GM12892 (cell line): ENCODE measurements at regions not wholly inside any gene's neighbourhood (a gene's known extent, or its start where the extent isn't known, plus 50 kb on each side); places are given as distances from the start of the nearest gene placed in this dataset.

ENCODE experiments used
- DNase-seq: peaks from one replicate; pipeline ENCODE4 v3.0.0; 2011; ENCODE audit not compliant: insufficient read length
- FAIRE-seq: peaks from 2 replicates; lab custom pipeline; 2011; peaks lifted over from hg19 to GRCh38; lab: Jason Lieb, UNC
- POLR2A ChIP-seq: IDR thresholded peaks from 2 replicates; pipeline ENCODE4 v1.6.1; 2011; ENCODE audit warnings: low read depth, low read length, control low read depth
- POLR2AphosphoS5 ChIP-seq: IDR thresholded peaks from 2 replicates; pipeline ENCODE4 v1.6.1; 2011; ENCODE audit warnings: low read depth, low read length, control low read depth
- TAF1 ChIP-seq: IDR thresholded peaks from 2 replicates; pipeline ENCODE4 v1.6.1; 2011; ENCODE audit warnings: low read depth, mild to moderate bottlenecking, control low read depth, low read length, borderline replicate concordance

DNA sequence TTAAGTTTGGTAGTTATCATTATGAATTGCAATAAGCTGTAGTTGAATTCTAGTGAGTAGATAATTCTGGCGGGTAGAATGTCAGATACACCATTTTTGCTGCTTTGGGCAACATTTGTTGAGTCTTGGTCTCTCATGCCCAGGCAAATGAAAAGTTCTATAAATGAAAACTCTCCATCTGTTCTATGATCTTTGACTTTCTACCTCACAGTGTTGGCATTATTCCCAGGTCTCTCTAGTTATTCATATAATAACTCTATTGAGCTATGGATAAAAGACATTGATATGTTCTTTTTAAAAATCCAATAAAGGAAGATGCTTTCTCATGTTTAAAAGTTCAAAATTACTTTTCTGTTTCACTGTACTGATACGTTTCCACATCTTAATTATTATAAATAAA, 415.3 kb upstream of the SEMA3D start:
- no peak for TF ChIP-seq POLR2AphosphoS5
- TF ChIP-seq TAF1 = no peak
- TF ChIP-seq POLR2A = no peak
- DNase-seq = no peak
- no peak for FAIRE-seq

DNA sequence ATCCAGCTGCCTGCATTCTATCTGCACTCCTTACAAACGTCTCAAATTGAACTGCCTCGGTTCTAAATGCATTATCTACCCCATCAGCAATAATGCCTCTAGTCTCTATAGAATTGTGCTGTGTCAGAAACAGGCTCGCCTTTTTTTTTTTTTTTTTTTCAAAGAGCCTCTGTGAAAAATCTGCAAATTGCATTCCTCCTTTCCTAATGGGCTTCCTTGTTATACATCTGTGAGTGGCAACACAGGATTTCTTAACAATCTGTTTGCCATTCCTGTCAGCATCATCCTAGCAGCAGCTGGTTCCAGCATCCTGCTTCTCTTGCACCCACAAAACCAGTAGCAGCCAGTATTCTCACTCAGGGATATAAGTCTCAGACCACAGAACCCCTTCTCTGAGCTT, 413.5 kb upstream of the SEMA3D start:
- FAIRE-seq = no peak
- TF ChIP-seq POLR2AphosphoS5 (no peak), POLR2A (no peak), TAF1 (no peak)
- no peak for DNase-seq

DNA sequence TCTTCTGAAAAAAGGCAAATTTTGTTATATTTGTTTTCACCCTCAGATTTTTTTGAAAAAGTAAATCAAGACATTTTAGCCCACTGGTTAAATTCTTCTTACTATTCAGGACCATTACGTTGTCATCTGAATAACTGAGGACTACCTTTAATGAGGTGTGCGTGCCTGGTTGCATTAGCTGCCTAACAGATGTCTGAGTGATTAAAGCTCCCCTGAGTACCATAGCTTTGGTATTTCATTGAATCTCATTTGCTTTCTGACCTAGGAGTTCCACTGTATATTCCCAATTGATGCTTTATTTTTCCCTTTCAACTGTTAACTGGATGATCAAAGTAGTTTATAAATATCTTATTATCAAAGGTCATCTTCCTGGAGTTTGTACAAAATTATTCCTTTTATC, 410.0 kb upstream of the SEMA3D start:
- no peak for TF ChIP-seq TAF1
- no peak for TF ChIP-seq POLR2AphosphoS5
- no peak for TF ChIP-seq POLR2A
- DNase-seq (no peak), FAIRE-seq (no peak)

DNA sequence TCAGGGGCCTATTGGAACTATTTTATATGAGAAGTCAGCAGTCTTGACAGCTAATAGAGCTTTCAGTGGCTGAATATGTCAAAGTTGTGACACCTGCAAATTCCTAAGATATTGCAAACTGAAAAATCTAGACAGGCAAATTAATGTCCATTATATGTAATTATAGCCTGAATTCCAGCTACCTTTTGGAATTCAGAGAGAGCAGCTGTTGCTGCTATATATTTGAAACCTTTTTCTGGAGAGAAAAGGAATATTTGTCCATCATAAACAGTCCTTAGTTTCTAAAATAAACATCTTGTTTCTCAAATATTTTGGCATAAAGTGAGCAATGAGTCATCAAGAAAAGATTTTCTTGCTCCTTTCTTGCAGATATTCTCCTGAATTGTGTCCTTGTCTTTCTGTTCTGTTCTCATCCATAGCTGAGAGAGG, 408.9 kb upstream of the SEMA3D start:
- FAIRE-seq = no peak
- DNase-seq = no peak
- TF ChIP-seq POLR2A (no peak), TAF1 (no peak), POLR2AphosphoS5 (no peak)

DNA sequence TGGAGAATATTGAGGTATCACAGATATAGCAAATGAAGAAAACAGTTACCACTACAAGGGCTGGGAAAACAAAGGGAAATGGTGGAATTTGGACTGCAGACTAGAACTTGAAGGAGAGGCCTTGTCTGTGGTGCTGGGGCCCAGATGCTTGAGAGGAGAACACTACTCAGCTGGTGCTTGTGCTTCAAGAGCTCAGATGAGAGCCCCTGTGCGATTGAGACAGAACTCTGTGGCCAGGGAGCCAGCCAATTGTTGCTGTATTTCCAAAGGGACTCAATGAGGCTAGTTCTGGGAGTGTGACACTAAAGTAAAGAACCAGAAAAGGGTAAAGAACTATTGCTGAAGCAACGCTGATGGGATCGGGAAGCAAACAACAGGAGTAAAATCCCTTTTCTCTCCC, 406.5 kb upstream of the SEMA3D start:
- FAIRE-seq (no peak), DNase-seq (no peak)
- TF ChIP-seq POLR2A (no peak), POLR2AphosphoS5 (no peak), TAF1 (no peak)

DNA sequence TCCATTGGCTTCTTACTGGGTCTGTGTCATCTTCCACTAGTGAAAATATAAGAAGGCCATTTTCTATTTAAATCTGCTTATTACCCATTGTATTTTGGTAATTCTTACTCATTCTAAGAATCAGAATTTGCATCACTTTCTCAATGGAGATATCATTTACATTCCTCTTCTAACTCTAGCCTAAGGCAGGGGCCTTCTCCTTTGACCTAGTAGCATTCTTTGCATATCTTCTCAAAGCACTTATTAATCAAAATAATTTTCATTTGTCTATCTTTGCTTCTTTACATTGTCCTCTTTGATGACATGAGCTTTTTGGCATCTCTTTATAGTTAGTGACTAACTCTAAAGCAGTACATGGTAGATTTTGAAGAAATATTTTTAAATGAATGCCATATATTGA, 400.9 kb upstream of the SEMA3D start:
- no peak for DNase-seq
- TF ChIP-seq TAF1 (no peak), POLR2A (no peak), POLR2AphosphoS5 (no peak)
- FAIRE-seq = no peak

DNA sequence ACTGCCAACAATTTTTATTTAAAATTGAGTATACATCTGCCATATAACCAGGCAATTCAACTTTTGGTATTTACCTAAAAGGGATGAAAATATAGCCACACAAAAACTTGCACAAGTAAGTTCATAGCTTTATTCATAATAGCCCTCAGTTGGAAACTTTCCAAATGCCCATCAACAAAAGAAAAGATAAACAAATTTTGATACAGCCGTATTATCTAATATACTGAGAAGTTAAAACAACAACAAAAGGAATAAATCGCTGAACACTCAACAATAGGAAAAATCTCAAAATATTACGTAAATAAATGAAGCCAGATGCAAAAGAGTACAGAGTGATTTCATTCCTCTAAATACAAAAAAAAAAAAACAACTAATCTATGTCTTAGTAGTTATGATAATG, 399.2 kb upstream of the SEMA3D start:
- TF ChIP-seq POLR2A = no peak
- no peak for TF ChIP-seq TAF1
- TF ChIP-seq POLR2AphosphoS5 = no peak
- no peak for FAIRE-seq
- no peak for DNase-seq

DNA sequence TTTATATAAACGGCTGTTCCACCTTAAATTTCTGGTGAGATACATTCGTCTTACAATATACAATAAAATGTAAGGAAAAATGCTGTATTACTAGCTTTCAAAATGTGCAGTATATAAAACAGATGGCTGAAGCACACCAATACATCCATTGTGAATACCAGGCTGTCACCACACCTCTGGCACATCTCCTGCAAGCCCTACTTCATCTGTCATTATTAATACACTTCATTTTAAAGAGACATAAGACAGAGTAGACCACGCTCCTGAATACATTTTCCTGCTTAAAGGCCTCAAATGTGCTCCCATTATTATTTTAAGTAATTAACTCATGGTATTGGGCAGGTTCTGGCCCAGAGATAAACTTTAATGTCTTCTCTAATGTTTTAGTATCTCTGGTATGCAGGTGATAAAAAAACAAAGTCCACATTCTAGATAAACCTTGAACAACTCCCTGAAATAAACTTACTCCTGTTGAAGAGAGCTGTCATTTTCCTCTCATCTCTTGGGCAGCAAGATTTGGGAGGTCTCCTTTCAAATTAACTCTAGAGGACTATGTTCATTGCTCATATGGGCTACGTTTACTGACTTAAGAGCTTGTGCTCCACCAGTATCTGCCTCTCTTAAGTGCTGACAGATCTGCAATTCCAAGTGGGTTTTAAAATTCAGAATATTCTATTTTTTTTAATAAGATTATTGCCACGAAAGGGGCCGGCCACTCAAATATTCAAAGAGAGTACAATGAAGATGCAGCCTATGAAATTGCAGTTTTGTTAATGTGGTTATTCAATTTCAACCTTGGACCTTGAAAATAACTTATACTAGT, 396.5 kb upstream of the SEMA3D start:
- FAIRE-seq (no peak), DNase-seq (no peak)

DNA sequence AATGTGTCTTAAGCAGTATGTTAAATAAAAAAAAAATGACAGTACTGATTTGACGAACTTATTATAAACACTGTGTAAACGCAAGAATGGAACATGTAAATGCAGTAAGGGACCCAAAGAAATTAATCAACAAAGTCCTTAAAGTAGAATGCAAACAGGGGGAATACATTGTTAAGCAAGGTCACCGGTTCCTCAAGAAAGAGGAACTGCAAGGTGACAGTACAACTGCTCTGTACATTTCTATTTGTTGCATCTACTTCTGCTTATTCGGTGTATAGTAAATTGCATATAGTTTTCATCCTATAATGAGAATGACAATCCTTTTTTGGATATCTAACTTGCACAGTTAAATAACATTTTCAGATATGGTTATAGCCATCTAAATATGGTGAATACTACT, 387.0 kb upstream of the SEMA3D start:
- TF ChIP-seq POLR2AphosphoS5 (no peak), POLR2A (no peak), TAF1 (no peak)
- FAIRE-seq (no peak), DNase-seq (no peak)

More for the DNA sequence above, 396.5 kb upstream of the SEMA3D start:
- TF ChIP-seq POLR2A (no peak), POLR2AphosphoS5 (no peak), TAF1 (no peak)

DNA sequence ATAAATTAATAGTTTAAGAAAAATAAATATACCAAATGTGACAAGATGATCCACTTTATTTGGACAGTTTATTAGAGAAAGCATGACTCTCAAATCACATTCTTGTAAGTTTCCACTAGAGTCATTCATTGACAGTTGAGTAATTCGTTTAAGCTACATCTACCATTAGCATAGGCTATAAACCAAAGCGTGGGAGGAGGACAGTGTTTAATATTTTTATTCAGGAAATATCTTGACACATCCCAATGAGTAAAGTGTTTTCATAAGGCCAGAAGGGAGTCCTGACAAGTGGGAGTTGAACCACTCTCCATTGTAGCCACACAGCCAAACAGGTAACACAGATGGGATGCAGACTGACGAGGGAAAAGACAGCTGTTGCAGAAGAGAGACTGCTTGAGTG, 386.5 kb upstream of the SEMA3D start:
- FAIRE-seq (no peak), DNase-seq (no peak)
- TF ChIP-seq POLR2A = no peak
- no peak for TF ChIP-seq TAF1
- TF ChIP-seq POLR2AphosphoS5 = no peak

DNA sequence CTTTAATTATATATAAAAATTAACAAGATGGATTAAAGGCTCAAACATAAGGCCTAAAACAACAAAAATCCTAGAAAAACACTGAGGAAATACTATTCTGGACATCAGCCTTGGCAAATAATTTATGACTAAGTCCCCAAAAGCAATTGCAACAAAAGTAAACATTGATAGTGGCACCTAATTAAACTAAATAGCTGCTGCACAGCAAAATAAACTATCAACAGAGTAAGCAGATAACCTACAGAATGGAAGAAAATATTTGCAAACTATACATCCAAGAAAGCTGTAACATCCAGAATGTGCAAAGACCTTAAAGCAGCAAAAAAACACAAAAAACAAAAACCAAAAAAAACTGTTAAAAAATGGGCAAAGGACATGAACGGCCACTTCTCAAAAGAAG, 384.0 kb upstream of the SEMA3D start:
- no peak for TF ChIP-seq TAF1
- TF ChIP-seq POLR2AphosphoS5 = no peak
- no peak for TF ChIP-seq POLR2A
- DNase-seq (no peak), FAIRE-seq (no peak)

DNA sequence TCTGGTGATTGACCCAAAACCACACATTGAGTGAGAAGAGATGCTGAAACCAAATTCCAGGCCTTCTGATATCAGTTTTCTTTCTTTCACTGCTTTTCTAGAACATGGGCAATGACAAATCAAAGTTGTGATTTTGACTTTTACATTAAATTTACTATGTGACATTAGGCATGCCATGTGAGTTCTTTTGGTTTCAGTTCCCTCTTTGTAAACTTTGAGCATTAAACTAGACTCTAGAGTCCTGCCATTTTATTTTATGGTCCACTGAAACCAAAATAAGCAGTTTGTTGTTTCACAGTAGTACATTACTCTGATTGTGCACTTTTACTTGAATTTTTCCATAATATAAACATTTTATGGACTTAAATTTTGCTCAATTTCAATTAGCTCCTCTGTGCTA, 381.1 kb upstream of the SEMA3D start:
- FAIRE-seq (no peak), DNase-seq (no peak)
- TF ChIP-seq POLR2A = no peak
- no peak for TF ChIP-seq POLR2AphosphoS5
- no peak for TF ChIP-seq TAF1
